Colonic mucosa (tissue), 4 donors: ENCODE measurements at regions not wholly inside any gene's neighbourhood (a gene's known extent, or its start where the extent isn't known, plus 50 kb on each side); places are given as distances from the start of the nearest gene placed in this dataset.

Experiments used
- DNase-seq: peaks from one replicate; pipeline ENCODE4 v3.0.0-alpha.2; 2020
- H3K27ac ChIP-seq: fragments of 200-600 bp; one replicate; pipeline ENCODE4 v1.8.0; 2021
- H3K27me3 ChIP-seq: fragments of 200-600 bp; one replicate; pipeline ENCODE4 v1.8.0; 2021
- H3K36me3 ChIP-seq: fragments of 200-600 bp; one replicate; pipeline ENCODE4 v1.8.0; 2021
- H3K4me1 ChIP-seq: fragments of 200-600 bp; one replicate; pipeline ENCODE4 v1.8.0; 2021; ENCODE audit warnings: mild to moderate bottlenecking
- H3K4me3 ChIP-seq: fragments of 200-600 bp; one replicate; pipeline ENCODE4 v1.8.0; 2021
- H3K9ac ChIP-seq, 2 donors: one replicate each; pipeline ENCODE4 v1.7.0; 2013; ENCODE audit warnings: control low read depth in 2 of 2, low read depth in 2 of 2, low read length in 2 of 2
- H3K9me3 ChIP-seq: fragments of 200-600 bp; one replicate; pipeline ENCODE4 v1.8.0; 2021
- CTCF ChIP-seq: fragments of 200-600 bp; IDR thresholded peaks from one replicate; pipeline ENCODE4 v1.8.0; 2022; ENCODE audit warnings: antibody characterized with exemption, mild to moderate bottlenecking
- intact Hi-C: fragments of 100-400 bp; cut with DNase I; formaldehyde crosslinking; loops from one replicate; pipeline ENCODE4 v1.14.1; 2022
- donor health status: healthy.
- donor health status: DM: no; HTN: no; CAD: no.
- donor health status: DM: no; HTN: no; CAD: no.

DNA sequence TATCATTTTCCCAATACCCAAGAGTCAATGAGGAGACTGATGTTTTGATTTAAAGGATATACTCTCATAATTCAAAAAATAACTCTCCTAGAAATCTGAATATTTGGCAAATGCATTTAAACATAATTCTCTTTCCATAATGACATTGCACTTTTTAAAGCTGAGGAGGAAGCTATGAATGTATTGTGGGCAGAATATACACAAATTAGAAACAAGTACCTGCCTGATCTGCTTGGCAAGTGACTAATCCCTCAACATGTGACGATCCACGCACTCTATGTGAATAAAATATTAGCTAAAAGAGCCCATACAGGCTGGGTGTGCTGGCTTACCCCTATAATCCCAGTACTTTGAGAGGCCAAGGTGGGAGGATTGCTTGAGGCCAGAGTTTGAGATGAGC is 88.3 kb upstream of the CCDC28A start:
- Histone ChIP-seq H3K27me3 (no peaks in the 10 kb centered on the region), H3K27ac (no peak overlapping the region), H3K9ac (no peak overlapping the region), H3K36me3 (no peaks in the 10 kb centered on the region), H3K4me1 (no peaks in the 10 kb centered on the region), H3K4me3 (no peak overlapping the region), H3K9me3 (no peaks in the 10 kb centered on the region)
- no peak for TF ChIP-seq CTCF
- no peak for DNase-seq
- intact Hi-C loops = no loop called here

DNA sequence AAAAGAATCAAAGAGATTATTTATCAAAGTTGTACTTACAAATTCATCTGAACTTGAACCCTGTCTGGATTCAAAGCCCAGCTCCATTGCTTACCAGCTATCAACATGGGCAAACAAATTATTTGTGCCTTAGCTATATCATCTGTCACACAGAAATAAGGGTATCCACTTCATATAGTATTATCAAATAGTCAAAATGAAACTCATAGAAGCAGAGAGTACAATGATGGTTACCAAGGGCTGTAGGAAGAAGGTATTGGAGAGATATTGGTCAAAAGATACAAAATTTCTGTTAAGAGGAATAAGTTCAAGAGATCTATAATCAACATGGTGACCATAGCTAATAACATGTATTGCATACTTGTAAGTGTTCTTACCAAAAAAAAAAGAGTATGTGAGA is 87.8 kb upstream of the CCDC28A start:
- Histone ChIP-seq H3K27me3 (no peaks in the 10 kb centered on the region), H3K9me3 (no peaks in the 10 kb centered on the region), H3K27ac (no peak overlapping the region), H3K36me3 (no peaks in the 10 kb centered on the region), H3K4me1 (no peaks in the 10 kb centered on the region), H3K4me3 (no peak overlapping the region), H3K9ac (no peak overlapping the region)
- intact Hi-C loops = no loop called here
- TF ChIP-seq CTCF = no peak
- no peak for DNase-seq

DNA sequence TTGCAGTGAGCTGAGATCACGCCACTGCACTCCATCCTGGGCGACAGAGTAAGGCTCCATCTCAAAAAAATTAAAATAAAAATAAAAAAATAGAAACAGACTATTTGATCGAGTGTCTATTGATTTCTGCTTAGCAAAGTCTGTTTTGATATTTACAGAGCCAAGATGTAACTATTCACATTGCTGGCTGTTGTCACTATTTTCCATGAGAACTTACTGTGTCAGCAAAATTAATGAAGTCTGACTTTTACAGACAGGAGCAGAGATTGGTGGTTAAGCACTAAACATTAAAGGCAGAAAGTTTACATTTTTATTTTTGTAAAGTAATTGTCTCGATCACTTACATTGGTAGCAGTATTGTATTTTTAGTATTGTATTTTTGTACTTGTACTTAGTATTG is 85.0 kb upstream of the CCDC28A start:
- no peaks in the 10 kb centered on the region for H3K27me3 ChIP-seq

DNA sequence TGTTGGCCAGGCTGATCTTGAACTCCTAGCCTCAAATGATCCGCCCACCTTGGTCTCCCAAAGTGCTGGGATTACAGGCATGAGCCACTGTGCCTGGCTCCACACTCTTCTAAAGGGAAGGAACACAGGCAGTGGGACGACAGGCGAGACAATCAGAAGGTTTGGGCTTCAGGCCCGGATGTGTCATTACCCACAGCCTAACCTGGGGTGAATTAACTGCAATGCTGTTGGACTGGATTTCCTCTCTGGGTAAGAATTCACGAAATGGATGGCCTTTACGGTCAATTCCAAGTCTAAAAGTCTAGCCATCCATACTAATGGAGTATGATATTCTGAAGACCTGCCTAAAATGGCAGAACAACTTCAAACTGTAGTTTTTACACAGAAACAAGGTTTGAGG is 83.7 kb upstream of the CCDC28A start:
- no peaks in the 10 kb centered on the region for H3K27me3 ChIP-seq
- H3K36me3 ChIP-seq = no peaks in the 10 kb centered on the region
- H3K4me1 ChIP-seq = no peaks in the 10 kb centered on the region
- intact Hi-C loops = loop anchor here (5.0 kb wide), 1 partner anchor 77 kb away; no protein-coding TSS in a partner anchor
- DNase-seq = no peak
- no peak for TF ChIP-seq CTCF
- no peak overlapping the region for H3K9ac ChIP-seq
- no peak overlapping the region for H3K27ac ChIP-seq
- H3K4me3 ChIP-seq = no peak overlapping the region
- H3K9me3 ChIP-seq = no peaks in the 10 kb centered on the region

More for the DNA sequence above, 85.0 kb upstream of the CCDC28A start:
- Histone ChIP-seq H3K27ac (no peak overlapping the region), H3K36me3 (no peaks in the 10 kb centered on the region), H3K9ac (no peak overlapping the region), H3K4me3 (no peak overlapping the region), H3K4me1 (no peaks in the 10 kb centered on the region), H3K9me3 (no peaks in the 10 kb centered on the region)
- no peak for TF ChIP-seq CTCF
- DNase-seq = no peak
- intact Hi-C loops = no loop called here

- no peak for DNase-seq
- no peaks in the 10 kb centered on the region for H3K4me1 ChIP-seq
- H3K9ac ChIP-seq = no peak overlapping the region
- no peaks in the 10 kb centered on the region for H3K27me3 ChIP-seq
- H3K9me3 ChIP-seq = no peaks in the 10 kb centered on the region
- H3K27ac ChIP-seq = no peak overlapping the region
- TF ChIP-seq CTCF = no peak
- H3K4me3 ChIP-seq = peak overlapping the region; percentile 61
- H3K36me3 ChIP-seq = no peaks in the 10 kb centered on the region
- intact Hi-C loops = loop anchor here (5.0 kb wide), 1 partner anchor 76 kb away; no protein-coding TSS in a partner anchor
Measured at GRCh38 chr6:138690975-138691594, 82.5 kb upstream of the CCDC28A start.
